GM23338 (cell line): ENCODE measurements at regions not wholly inside any gene's neighbourhood (a gene's known extent, or its start where the extent isn't known, plus 50 kb on each side); places are given as distances from the start of the nearest gene placed in this dataset.

ENCODE experiments used
- EZH2 ChIP-seq: fragments of 200-600 bp; sonication (generic); IDR thresholded peaks from one replicate; pipeline ENCODE4 v1.8.0; 2017; ENCODE audit warnings: antibody characterized with exemption, mild to moderate bottlenecking, low read depth; ENCODE audit not compliant: unreplicated experiment
- STAT1 ChIP-seq: IDR thresholded peaks from one replicate; pipeline ENCODE4 v1.6.1; 2016; ENCODE audit warnings: antibody characterized with exemption; ENCODE audit not compliant: unreplicated experiment
- TF ChIP-seq, protein P1 (sequence below): fragments of 250-450 bp; sonication (Bioruptor Pico); IDR thresholded peaks from 2 replicates; pipeline ENCODE4 v1.5.0; 2020; ENCODE audit warnings: mild to moderate bottlenecking, moderate library complexity
- TF ChIP-seq, protein P2 (sequence below), 2 experiments: fragments of 200-600 bp in 1 of 2; sonication (generic) in 1 of 2; conservative IDR thresholded peaks; 2 replicates each; pipeline versions ENCODE4 v1.5.1 to v1.6.1; 2016 to 2017; ENCODE audit warnings: antibody characterized with exemption in 2 of 2, low read depth in 2 of 2, mild to moderate bottlenecking in 2 of 2, moderate library complexity in 1 of 2
- TF ChIP-seq, protein P3 (sequence below): IDR thresholded peaks from 2 replicates; pipeline ENCODE4 v1.6.1; 2016; ENCODE audit warnings: antibody characterized with exemption

DNA sequence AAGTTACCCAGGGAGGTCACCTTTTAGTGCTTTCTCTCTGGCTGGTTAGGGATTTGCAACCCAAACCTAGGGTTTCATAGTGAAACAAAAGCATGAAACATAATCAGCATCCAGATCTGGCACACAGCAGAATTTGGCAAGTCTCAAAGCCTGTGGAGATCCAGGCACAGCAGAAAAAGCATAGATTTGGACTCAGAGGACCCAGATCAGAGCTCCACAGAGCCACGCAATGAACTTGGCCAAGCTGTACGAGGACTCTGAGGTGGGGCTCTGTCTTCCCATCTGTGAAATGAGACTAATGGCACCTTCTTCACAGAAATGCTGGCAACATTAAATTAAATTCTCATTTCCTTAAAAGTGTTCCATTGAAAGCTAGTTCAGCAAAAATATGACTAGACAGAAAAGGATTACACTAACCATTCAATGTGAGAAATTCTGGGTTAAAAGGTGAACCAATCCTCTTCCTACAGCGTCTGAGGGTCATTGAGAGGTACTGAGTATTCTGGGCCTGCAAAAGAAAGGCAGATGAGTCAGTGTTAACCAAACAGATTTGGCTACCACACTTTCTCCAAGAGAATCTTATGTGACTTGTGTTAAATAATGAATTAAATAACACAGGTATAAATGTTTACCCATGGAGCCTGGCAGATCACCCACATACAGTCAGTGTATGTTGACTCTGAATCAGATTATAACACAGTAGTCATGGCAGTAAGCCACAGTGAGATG is 266.3 kb downstream of the MREG start (continued):
- TF ChIP-seq, protein P1, sequence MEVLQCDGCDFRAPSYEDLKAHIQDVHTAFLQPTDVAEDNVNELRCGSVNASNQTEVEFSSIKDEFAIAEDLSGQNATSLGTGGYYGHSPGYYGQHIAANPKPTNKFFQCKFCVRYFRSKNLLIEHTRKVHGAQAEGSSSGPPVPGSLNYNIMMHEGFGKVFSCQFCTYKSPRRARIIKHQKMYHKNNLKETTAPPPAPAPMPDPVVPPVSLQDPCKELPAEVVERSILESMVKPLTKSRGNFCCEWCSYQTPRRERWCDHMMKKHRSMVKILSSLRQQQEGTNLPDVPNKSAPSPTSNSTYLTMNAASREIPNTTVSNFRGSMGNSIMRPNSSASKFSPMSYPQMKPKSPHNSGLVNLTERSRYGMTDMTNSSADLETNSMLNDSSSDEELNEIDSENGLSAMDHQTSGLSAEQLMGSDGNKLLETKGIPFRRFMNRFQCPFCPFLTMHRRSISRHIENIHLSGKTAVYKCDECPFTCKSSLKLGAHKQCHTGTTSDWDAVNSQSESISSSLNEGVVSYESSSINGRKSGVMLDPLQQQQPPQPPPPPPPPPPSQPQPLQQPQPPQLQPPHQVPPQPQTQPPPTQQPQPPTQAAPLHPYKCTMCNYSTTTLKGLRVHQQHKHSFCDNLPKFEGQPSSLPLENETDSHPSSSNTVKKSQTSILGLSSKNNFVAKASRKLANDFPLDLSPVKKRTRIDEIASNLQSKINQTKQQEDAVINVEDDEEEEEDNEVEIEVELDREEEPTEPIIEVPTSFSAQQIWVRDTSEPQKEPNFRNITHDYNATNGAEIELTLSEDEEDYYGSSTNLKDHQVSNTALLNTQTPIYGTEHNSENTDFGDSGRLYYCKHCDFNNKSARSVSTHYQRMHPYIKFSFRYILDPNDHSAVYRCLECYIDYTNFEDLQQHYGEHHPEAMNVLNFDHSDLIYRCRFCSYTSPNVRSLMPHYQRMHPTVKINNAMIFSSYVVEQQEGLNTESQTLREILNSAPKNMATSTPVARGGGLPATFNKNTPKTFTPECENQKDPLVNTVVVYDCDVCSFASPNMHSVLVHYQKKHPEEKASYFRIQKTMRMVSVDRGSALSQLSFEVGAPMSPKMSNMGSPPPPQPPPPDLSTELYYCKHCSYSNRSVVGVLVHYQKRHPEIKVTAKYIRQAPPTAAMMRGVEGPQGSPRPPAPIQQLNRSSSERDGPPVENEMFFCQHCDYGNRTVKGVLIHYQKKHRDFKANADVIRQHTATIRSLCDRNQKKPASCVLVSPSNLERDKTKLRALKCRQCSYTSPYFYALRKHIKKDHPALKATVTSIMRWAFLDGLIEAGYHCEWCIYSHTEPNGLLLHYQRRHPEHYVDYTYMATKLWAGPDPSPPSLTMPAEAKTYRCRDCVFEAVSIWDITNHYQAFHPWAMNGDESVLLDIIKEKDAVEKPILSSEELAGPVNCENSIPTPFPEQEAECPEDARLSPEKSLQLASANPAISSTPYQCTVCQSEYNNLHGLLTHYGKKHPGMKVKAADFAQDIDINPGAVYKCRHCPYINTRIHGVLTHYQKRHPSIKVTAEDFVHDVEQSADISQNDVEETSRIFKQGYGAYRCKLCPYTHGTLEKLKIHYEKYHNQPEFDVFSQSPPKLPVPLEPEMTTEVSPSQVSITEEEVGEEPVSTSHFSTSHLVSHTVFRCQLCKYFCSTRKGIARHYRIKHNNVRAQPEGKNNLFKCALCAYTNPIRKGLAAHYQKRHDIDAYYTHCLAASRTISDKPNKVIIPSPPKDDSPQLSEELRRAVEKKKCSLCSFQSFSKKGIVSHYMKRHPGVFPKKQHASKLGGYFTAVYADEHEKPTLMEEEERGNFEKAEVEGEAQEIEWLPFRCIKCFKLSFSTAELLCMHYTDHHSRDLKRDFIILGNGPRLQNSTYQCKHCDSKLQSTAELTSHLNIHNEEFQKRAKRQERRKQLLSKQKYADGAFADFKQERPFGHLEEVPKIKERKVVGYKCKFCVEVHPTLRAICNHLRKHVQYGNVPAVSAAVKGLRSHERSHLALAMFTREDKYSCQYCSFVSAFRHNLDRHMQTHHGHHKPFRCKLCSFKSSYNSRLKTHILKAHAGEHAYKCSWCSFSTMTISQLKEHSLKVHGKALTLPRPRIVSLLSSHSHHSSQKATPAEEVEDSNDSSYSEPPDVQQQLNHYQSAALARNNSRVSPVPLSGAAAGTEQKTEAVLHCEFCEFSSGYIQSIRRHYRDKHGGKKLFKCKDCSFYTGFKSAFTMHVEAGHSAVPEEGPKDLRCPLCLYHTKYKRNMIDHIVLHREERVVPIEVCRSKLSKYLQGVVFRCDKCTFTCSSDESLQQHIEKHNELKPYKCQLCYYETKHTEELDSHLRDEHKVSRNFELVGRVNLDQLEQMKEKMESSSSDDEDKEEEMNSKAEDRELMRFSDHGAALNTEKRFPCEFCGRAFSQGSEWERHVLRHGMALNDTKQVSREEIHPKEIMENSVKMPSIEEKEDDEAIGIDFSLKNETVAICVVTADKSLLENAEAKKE (CRISPR knock-in tag): no peak
- TF ChIP-seq EZH2 (no peak), STAT1 (no peak)
- TF ChIP-seq, protein P2, sequence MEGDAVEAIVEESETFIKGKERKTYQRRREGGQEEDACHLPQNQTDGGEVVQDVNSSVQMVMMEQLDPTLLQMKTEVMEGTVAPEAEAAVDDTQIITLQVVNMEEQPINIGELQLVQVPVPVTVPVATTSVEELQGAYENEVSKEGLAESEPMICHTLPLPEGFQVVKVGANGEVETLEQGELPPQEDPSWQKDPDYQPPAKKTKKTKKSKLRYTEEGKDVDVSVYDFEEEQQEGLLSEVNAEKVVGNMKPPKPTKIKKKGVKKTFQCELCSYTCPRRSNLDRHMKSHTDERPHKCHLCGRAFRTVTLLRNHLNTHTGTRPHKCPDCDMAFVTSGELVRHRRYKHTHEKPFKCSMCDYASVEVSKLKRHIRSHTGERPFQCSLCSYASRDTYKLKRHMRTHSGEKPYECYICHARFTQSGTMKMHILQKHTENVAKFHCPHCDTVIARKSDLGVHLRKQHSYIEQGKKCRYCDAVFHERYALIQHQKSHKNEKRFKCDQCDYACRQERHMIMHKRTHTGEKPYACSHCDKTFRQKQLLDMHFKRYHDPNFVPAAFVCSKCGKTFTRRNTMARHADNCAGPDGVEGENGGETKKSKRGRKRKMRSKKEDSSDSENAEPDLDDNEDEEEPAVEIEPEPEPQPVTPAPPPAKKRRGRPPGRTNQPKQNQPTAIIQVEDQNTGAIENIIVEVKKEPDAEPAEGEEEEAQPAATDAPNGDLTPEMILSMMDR (conservative IDR thresholded peaks at IDR 0.05; ENCODE audit: low read depth in 2 of 2): no peak
- TF ChIP-seq, protein P3, sequence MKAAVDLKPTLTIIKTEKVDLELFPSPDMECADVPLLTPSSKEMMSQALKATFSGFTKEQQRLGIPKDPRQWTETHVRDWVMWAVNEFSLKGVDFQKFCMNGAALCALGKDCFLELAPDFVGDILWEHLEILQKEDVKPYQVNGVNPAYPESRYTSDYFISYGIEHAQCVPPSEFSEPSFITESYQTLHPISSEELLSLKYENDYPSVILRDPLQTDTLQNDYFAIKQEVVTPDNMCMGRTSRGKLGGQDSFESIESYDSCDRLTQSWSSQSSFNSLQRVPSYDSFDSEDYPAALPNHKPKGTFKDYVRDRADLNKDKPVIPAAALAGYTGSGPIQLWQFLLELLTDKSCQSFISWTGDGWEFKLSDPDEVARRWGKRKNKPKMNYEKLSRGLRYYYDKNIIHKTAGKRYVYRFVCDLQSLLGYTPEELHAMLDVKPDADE: no peak
